ENCODE measurements at regions not wholly inside any gene's neighbourhood (a gene's known extent, or its start where the extent isn't known, plus 50 kb on each side); places are given as distances from the start of the nearest gene placed in this dataset.
"Not testable (repeated sequence)": the region's sequence is repeated elsewhere in the genome, so short reads cannot be mapped to it uniquely, and the experiment has no call there.

GRCh38 chr21:13877503-13877902 is 267.9 kb downstream of the POTED start:
- H3K9me3 ChIP-seq; H3K27ac ChIP-seq; DNase-seq (ENCODE audit: low spot score); H3K36me3 ChIP-seq; H3K4me3 ChIP-seq; H3K4me1 ChIP-seq; H3K27me3 ChIP-seq: not testable (repeated sequence)

GRCh38 chr21:13876999-13877398 is 267.4 kb downstream of the POTED start:
- not testable (repeated sequence) for H3K27me3 ChIP-seq; H3K27ac ChIP-seq; H3K4me1 ChIP-seq; H3K36me3 ChIP-seq; H3K9me3 ChIP-seq; H3K4me3 ChIP-seq; DNase-seq (ENCODE audit: low spot score)

GRCh38 chr21:13874001-13874400 is 264.4 kb downstream of the POTED start:
- not testable (repeated sequence) for H3K9me3 ChIP-seq; DNase-seq (ENCODE audit: low spot score); H3K4me1 ChIP-seq; H3K4me3 ChIP-seq; H3K27ac ChIP-seq; H3K36me3 ChIP-seq; H3K27me3 ChIP-seq

GRCh38 chr21:13854638-13855037 is 245.1 kb downstream of the POTED start:
- H3K27me3 ChIP-seq = no peaks in the 10 kb centered on the region
- no peaks in the 10 kb centered on the region for H3K9me3 ChIP-seq
- H3K27ac ChIP-seq = no peak overlapping the region
- no peaks in the 10 kb centered on the region for H3K4me1 ChIP-seq
- no peaks in the 10 kb centered on the region for H3K36me3 ChIP-seq
- no peak for TF ChIP-seq CTCF (IDR thresholded peaks at IDR 0.05)
- no peak overlapping the region for H3K4me3 ChIP-seq
- DNase-seq (ENCODE audit: low spot score) = peak; percentile 46

- H3K9me3 ChIP-seq; H3K4me1 ChIP-seq; H3K27ac ChIP-seq; DNase-seq (ENCODE audit: low spot score); H3K27me3 ChIP-seq; H3K36me3 ChIP-seq; H3K4me3 ChIP-seq: not testable (repeated sequence)
Measured at GRCh38 chr21:13850808-13851207, 241.2 kb downstream of the POTED start.

- DNase-seq (ENCODE audit: low spot score) = not testable (repeated sequence)
Measured at GRCh38 chr21:13849489-13849888, 239.9 kb downstream of the POTED start.

GRCh38 chr21:13846718-13847117 is 237.1 kb downstream of the POTED start:
- H3K4me1 ChIP-seq; H3K9me3 ChIP-seq; H3K27me3 ChIP-seq; DNase-seq (ENCODE audit: low spot score); H3K4me3 ChIP-seq; H3K36me3 ChIP-seq; H3K27ac ChIP-seq: not testable (repeated sequence)

More at GRCh38 chr21:13849489-13849888, 239.9 kb downstream of the POTED start:
- not testable (repeated sequence) for H3K36me3 ChIP-seq, H3K4me1 ChIP-seq, H3K27ac ChIP-seq, H3K9me3 ChIP-seq, H3K27me3 ChIP-seq, H3K4me3 ChIP-seq

- DNase-seq (ENCODE audit: low spot score); H3K9me3 ChIP-seq; H3K4me3 ChIP-seq; H3K27me3 ChIP-seq; H3K27ac ChIP-seq; H3K4me1 ChIP-seq; H3K36me3 ChIP-seq: not testable (repeated sequence)
Measured at GRCh38 chr21:13844574-13844973, 235.0 kb downstream of the POTED start.

- not testable (repeated sequence) for H3K9me3 ChIP-seq; H3K4me3 ChIP-seq; H3K36me3 ChIP-seq; DNase-seq (ENCODE audit: low spot score); H3K4me1 ChIP-seq; H3K27me3 ChIP-seq; H3K27ac ChIP-seq
Measured at GRCh38 chr21:13843081-13843480, 233.5 kb downstream of the POTED start.

- H3K27me3 ChIP-seq; H3K27ac ChIP-seq; H3K36me3 ChIP-seq; H3K4me3 ChIP-seq; H3K9me3 ChIP-seq; DNase-seq (ENCODE audit: low spot score); H3K4me1 ChIP-seq: not testable (repeated sequence)
Measured at GRCh38 chr21:13827666-13828065, 218.1 kb downstream of the POTED start.

- Histone ChIP-seq H3K27me3 (no peaks in the 10 kb centered on the region), H3K4me3 (no peak overlapping the region), H3K4me1 (no peaks in the 10 kb centered on the region), H3K27ac (no peak overlapping the region), H3K9me3 (no peaks in the 10 kb centered on the region), H3K36me3 (no peaks in the 10 kb centered on the region)
- DNase-seq (ENCODE audit: low spot score) = no peak
- no peak for TF ChIP-seq CTCF (IDR thresholded peaks at IDR 0.05)
Measured at GRCh38 chr21:13827201-13827600, 217.6 kb downstream of the POTED start.

- DNase-seq (ENCODE audit: low spot score); H3K36me3 ChIP-seq: not testable (repeated sequence)
Measured at GRCh38 chr21:13826511-13826910, 216.9 kb downstream of the POTED start.

GRCh38 chr21:13825218-13825778 is 215.7 kb downstream of the POTED start:
- not testable (repeated sequence) for H3K36me3 ChIP-seq; DNase-seq (ENCODE audit: low spot score); H3K4me1 ChIP-seq; H3K4me3 ChIP-seq; H3K27ac ChIP-seq; H3K27me3 ChIP-seq; H3K9me3 ChIP-seq

More at GRCh38 chr21:13826511-13826910, 216.9 kb downstream of the POTED start:
- H3K9me3 ChIP-seq, H3K4me1 ChIP-seq, H3K27ac ChIP-seq, H3K4me3 ChIP-seq, H3K27me3 ChIP-seq: not testable (repeated sequence)

GRCh38 chr21:13820286-13820685 is 210.7 kb downstream of the POTED start:
- not testable (repeated sequence) for H3K36me3 ChIP-seq; DNase-seq (ENCODE audit: low spot score); H3K27ac ChIP-seq; H3K27me3 ChIP-seq; H3K4me3 ChIP-seq; H3K9me3 ChIP-seq; H3K4me1 ChIP-seq

All from right atrium auricular region (tissue), 2 donors.